ENCODE measurements at regions not wholly inside any gene's neighbourhood (a gene's known extent, or its start where the extent isn't known, plus 50 kb on each side); places are given as distances from the start of the nearest gene placed in this dataset.

GRCh38 chr3:24688446-24689148 is 193.9 kb upstream of the THRB start:
- H4K20me1 ChIP-seq (replicated peaks; ENCODE audit: insufficient read depth), result no peaks in the 10 kb centered on the region
- Mint-ChIP-seq H3K27me3 (ENCODE audit: insufficient read depth, low read depth, poor library complexity) (peaks cover 5% of the 10 kb centered on the region), H3K9me3 (peaks cover 16% of the 10 kb centered on the region; the same call in 2 of the 3 replicates), H3K4me1 (peaks cover 22% of the 10 kb centered on the region), H3K36me3 (ENCODE audit: low read depth) (peaks cover 5% of the 10 kb centered on the region; the same call in 1 of the 3 replicates), H3K4me3 (no peak overlapping the region), H3K27ac (no peak overlapping the region)
- no peak overlapping the region for H2AFZ ChIP-seq
- peak; percentile 94 for ATAC-seq
- TF ChIP-seq NANOG (IDR thresholded peaks at IDR 0.05; ENCODE audit: borderline replicate concordance) (no peak), REST (IDR thresholded peaks at IDR 0.05; ENCODE audit: unreplicated experiment) (no peak)
- TF ChIP-seq, protein P1, sequence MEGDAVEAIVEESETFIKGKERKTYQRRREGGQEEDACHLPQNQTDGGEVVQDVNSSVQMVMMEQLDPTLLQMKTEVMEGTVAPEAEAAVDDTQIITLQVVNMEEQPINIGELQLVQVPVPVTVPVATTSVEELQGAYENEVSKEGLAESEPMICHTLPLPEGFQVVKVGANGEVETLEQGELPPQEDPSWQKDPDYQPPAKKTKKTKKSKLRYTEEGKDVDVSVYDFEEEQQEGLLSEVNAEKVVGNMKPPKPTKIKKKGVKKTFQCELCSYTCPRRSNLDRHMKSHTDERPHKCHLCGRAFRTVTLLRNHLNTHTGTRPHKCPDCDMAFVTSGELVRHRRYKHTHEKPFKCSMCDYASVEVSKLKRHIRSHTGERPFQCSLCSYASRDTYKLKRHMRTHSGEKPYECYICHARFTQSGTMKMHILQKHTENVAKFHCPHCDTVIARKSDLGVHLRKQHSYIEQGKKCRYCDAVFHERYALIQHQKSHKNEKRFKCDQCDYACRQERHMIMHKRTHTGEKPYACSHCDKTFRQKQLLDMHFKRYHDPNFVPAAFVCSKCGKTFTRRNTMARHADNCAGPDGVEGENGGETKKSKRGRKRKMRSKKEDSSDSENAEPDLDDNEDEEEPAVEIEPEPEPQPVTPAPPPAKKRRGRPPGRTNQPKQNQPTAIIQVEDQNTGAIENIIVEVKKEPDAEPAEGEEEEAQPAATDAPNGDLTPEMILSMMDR (conservative IDR thresholded peaks at IDR 0.05; ENCODE audit: low read depth in 2 of 2), result no peak
- peaks cover 16% of the 10 kb centered on the region for H3K4me1 ChIP-seq (ENCODE audit: insufficient read depth)
- H3K79me2 ChIP-seq (replicated peaks; ENCODE audit: insufficient read depth), result no peaks in the 10 kb centered on the region
- DNase-seq (ENCODE audit: low spot score), result peak; percentile 64
- no peaks in the 10 kb centered on the region for H3K9me2 ChIP-seq (ENCODE audit: insufficient read depth)
- H3K27ac ChIP-seq (ENCODE audit: low read depth), result no peak overlapping the region
- no peaks in the 10 kb centered on the region for H3F3A ChIP-seq (replicated peaks; ENCODE audit: low read depth)
- no peaks in the 10 kb centered on the region for H3K36me3 ChIP-seq (ENCODE audit: insufficient read depth)
- H3K4me2 ChIP-seq, result peak overlapping the region; percentile 15; the same call in 1 of the 2 replicates
- no peaks in the 10 kb centered on the region for H3K27me3 ChIP-seq (ENCODE audit: insufficient read depth)
- H3K4me3 ChIP-seq, result no peak overlapping the region

DNA sequence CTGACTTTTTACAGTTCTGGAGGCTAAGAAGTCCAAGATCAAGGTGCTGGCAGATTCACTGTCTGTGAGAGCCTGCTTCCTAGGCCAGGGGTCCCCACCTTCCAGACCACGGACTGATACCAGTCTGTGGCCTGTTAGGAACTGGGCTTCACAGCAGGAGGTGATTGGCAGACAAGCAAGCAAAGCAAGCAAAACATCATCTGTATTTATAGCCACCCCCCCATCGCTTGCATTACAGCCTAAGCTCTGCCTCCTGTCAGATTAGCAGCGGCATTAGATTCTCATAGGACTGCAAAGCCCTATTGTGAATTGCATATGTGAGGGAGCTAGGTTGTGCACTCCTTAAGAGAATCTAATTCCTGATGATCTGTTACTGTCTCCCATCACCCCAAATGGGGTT is 194.7 kb upstream of the THRB start:
- peaks cover 17% of the 10 kb centered on the region for H3K4me1 Mint-ChIP-seq
- Histone ChIP-seq H3K27me3 (ENCODE audit: insufficient read depth) (no peaks in the 10 kb centered on the region), H3K4me2 (peak overlapping the region; percentile 15; the same call in 1 of the 2 replicates), H3K27ac (ENCODE audit: low read depth) (no peak overlapping the region), H4K20me1 (replicated peaks; ENCODE audit: insufficient read depth) (no peaks in the 10 kb centered on the region), H2AFZ (no peak overlapping the region), H3K4me3 (no peak overlapping the region), H3K36me3 (ENCODE audit: insufficient read depth) (no peaks in the 10 kb centered on the region), H3K4me1 (ENCODE audit: insufficient read depth) (peaks cover 12% of the 10 kb centered on the region), H3K79me2 (replicated peaks; ENCODE audit: insufficient read depth) (no peaks in the 10 kb centered on the region), H3K9me2 (ENCODE audit: insufficient read depth) (no peaks in the 10 kb centered on the region), H3F3A (replicated peaks; ENCODE audit: low read depth) (no peaks in the 10 kb centered on the region)
- no peak for ATAC-seq
- H3K36me3 Mint-ChIP-seq (ENCODE audit: low read depth), result peaks cover 5% of the 10 kb centered on the region; the same call in 1 of the 3 replicates
- H3K27ac Mint-ChIP-seq, result no peak overlapping the region; the same call in 1 of the 2 replicates
- H3K9me3 Mint-ChIP-seq, result peaks cover 16% of the 10 kb centered on the region; the same call in 2 of the 3 replicates
- H3K27me3 Mint-ChIP-seq (ENCODE audit: insufficient read depth, low read depth, poor library complexity), result peaks cover 5% of the 10 kb centered on the region
- no peak for DNase-seq (ENCODE audit: low spot score)
- no peak overlapping the region for H3K4me3 Mint-ChIP-seq
- TF ChIP-seq EZH2phosphoT487 (IDR thresholded peaks at IDR 0.05; ENCODE audit: unreplicated experiment) (no peak), ZNF114 (CRISPR knock-in tag; IDR thresholded peaks at IDR 0.05) (no peak), NANOG (IDR thresholded peaks at IDR 0.05; ENCODE audit: borderline replicate concordance) (no peak), JUNB (IDR thresholded peaks at IDR 0.05; ENCODE audit: unreplicated experiment) (no peak), EZH2 (IDR thresholded peaks at IDR 0.05; ENCODE audit: low read depth, unreplicated experiment) (no peak), STAT1 (IDR thresholded peaks at IDR 0.05; ENCODE audit: unreplicated experiment) (no peak), REST (IDR thresholded peaks at IDR 0.05; ENCODE audit: unreplicated experiment) (no peak), ZNF331 (CRISPR knock-in tag; IDR thresholded peaks at IDR 0.05; ENCODE audit: low read depth) (no peak)
- TF ChIP-seq, protein P1 (conservative IDR thresholded peaks at IDR 0.05; ENCODE audit: low read depth in 2 of 2), result no peak
- TF ChIP-seq, protein P2, sequence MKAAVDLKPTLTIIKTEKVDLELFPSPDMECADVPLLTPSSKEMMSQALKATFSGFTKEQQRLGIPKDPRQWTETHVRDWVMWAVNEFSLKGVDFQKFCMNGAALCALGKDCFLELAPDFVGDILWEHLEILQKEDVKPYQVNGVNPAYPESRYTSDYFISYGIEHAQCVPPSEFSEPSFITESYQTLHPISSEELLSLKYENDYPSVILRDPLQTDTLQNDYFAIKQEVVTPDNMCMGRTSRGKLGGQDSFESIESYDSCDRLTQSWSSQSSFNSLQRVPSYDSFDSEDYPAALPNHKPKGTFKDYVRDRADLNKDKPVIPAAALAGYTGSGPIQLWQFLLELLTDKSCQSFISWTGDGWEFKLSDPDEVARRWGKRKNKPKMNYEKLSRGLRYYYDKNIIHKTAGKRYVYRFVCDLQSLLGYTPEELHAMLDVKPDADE (IDR thresholded peaks at IDR 0.05), result no peak
